ENCODE measurements at regions not wholly inside any gene's neighbourhood (a gene's known extent, or its start where the extent isn't known, plus 50 kb on each side); places are given as distances from the start of the nearest gene placed in this dataset.

- TF ChIP-seq, protein P1, sequence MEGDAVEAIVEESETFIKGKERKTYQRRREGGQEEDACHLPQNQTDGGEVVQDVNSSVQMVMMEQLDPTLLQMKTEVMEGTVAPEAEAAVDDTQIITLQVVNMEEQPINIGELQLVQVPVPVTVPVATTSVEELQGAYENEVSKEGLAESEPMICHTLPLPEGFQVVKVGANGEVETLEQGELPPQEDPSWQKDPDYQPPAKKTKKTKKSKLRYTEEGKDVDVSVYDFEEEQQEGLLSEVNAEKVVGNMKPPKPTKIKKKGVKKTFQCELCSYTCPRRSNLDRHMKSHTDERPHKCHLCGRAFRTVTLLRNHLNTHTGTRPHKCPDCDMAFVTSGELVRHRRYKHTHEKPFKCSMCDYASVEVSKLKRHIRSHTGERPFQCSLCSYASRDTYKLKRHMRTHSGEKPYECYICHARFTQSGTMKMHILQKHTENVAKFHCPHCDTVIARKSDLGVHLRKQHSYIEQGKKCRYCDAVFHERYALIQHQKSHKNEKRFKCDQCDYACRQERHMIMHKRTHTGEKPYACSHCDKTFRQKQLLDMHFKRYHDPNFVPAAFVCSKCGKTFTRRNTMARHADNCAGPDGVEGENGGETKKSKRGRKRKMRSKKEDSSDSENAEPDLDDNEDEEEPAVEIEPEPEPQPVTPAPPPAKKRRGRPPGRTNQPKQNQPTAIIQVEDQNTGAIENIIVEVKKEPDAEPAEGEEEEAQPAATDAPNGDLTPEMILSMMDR (IDR thresholded peaks at IDR 0.05) = no peak
- no peak for TF ChIP-seq POLR2A (IDR thresholded peaks at IDR 0.05)
These were observed 73.9 kb upstream of the FOXQ1 start for GRCh38 chr6:1238040-1238439.
